GM12875 (cell line): ENCODE measurements at regions not wholly inside any gene's neighbourhood (a gene's known extent, or its start where the extent isn't known, plus 50 kb on each side); places are given as distances from the start of the nearest gene placed in this dataset.

ENCODE experiments used
- H3K4me3 ChIP-seq: one replicate; pipeline ENCODE4 v1.5.1; 2011; ENCODE audit warnings: low read depth, low read length, control low read depth
- CTCF ChIP-seq: IDR thresholded peaks from 2 replicates; pipeline ENCODE4 v1.5.1; 2011; ENCODE audit warnings: low read depth, mild to moderate bottlenecking, control low read depth, inconsistent platforms, low read length, moderate library complexity, borderline replicate concordance; ENCODE audit not compliant: insufficient read depth

DNA sequence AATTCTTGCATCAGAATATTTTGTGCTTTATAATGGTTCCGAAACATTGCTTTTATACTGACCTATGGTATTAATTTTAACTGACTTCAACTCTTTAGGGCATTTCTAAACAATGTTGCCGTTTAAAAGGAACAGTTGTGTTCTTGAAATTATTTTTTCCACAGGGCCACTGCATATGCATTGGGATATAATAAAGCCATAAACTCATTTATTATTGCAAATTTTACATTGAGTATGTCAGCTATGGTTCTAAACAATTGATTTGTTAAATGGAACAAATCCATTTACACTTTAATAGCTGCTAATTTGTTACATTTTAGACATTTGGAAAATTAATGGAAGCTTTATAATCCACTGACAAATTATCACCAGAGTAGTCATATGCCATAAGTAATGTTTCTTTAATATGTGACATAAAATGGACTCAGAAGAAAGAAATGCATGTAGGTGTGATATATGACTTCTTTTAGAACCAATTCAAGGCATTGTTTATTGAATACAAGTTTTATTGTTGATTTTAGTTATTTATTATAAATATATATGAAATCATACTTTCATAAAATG lies 553.3 kb downstream of the TLL1 start:
- H3K4me3 ChIP-seq, result no peak overlapping the region
- TF ChIP-seq CTCF, result no peak

DNA sequence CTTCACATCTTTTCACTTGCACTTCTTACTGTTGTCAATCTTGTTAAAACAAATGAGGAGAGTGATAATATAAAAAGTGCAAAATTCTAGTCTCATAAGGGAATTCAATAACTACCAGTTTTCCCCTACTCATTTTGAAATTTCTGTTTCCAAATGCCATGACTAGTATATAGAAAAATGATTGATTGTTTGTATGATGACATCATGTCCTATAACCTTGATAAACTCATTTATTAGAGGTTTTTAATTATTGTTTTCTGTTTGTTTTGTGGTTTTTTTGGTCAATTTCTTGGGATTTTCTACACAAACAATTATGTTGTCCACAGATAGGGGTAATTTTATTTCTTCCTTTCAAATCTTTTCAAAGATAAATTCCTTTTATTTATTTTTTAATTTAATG lies 559.1 kb downstream of the TLL1 start:
- H3K4me3 ChIP-seq, result no peak overlapping the region
- no peak for TF ChIP-seq CTCF

GRCh38 chr4:166432842-166433241 lies 559.8 kb downstream of the TLL1 start:
- no peak for TF ChIP-seq CTCF
- H3K4me3 ChIP-seq, result no peak overlapping the region

DNA sequence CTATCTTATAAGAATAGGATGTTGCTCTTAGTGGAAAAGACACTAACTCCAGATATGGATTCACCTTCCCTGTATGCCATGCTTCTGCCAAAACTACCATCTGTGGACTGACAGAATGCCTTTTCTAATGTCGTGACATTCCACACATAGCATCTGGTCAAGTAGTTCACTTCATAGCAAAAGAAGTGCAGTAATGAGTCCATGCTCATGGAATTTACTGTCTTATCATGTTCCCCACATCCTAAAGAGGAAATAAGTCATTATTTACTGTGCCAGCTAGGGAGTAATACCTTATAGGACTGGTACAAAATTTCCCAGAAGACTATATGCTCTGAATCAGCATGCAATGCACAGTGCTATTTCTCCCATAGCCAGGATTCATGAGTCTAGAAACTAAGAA lies 562.4 kb downstream of the TLL1 start:
- TF ChIP-seq CTCF, result no peak

DNA sequence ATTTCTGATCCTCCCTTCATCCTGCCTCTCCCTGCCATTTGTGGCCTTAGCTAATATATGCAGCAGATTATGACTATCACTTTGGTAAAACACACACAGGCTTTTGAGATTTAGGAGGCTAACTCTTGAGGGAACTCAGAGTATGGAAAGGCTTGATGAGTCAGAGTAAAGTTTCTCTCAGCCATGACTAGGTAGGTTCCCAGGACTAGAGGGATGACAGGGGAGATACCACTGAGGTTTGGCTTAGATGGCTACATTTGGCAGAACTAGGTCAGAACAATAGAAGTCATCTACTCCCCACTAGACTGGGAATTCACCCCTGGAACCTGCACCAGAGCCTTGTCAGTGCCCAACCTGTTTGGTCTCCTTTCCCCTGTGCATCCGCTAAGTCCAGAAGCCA lies 585.7 kb downstream of the TLL1 start:
- no peak overlapping the region for H3K4me3 ChIP-seq
- no peak for TF ChIP-seq CTCF

More for the DNA sequence above, 562.4 kb downstream of the TLL1 start:
- H3K4me3 ChIP-seq, result no peak overlapping the region

GRCh38 chr4:166459621-166460020 lies 586.6 kb downstream of the TLL1 start:
- TF ChIP-seq CTCF, result no peak
- no peak overlapping the region for H3K4me3 ChIP-seq

DNA sequence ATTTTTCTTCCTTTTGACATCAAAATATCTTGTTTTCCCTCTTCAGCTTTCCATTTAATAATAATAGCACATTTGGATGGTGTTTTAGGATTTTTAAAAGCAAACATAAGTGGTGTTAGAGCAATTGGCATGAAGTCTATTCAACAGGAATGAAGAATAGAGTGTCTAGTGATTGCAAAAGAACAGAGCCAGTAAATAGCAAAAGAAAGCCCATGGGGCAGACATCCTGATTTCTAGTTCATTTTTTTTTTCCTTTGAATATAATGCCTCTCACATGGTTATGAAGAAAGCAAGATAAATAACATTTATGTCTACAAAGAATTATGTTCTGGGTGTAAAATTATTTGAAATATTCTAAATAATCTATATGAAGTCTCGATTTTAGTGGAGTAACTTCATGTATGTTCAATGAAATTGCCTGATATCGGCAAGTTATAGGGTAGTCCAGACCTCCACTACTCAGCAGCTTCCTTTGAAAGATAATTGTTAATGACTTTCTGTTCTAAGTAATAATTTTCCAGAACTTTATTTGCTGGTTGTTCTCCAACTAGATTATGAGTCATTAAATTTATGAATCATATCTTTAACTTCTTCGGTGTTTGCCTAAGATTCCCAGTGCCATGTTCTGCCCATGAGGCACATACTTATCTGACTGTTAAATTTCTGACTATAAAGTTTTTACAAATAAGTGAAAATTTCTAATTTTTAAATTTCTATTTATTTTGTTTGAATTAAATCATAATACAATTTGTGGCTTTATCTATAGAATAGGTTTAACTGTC lies 587.9 kb downstream of the TLL1 start:
- no peak overlapping the region for H3K4me3 ChIP-seq
- no peak for TF ChIP-seq CTCF
